GM18511 (cell line): ENCODE measurements at regions not wholly inside any gene's neighbourhood (a gene's known extent, or its start where the extent isn't known, plus 50 kb on each side); places are given as distances from the start of the nearest gene placed in this dataset.

ENCODE experiments used
- ATAC-seq: cut with Tn5 transposase; IDR thresholded peaks from one replicate; pipeline ENCODE4 v1.9.1; 2021; ENCODE audit warnings: mild to moderate bottlenecking, moderate library complexity; ENCODE audit not compliant: unreplicated experiment

GRCh38 chr11:97972731-97973130 is 1048.0 kb upstream of the CNTN5 start:
- ATAC-seq = no peak

DNA sequence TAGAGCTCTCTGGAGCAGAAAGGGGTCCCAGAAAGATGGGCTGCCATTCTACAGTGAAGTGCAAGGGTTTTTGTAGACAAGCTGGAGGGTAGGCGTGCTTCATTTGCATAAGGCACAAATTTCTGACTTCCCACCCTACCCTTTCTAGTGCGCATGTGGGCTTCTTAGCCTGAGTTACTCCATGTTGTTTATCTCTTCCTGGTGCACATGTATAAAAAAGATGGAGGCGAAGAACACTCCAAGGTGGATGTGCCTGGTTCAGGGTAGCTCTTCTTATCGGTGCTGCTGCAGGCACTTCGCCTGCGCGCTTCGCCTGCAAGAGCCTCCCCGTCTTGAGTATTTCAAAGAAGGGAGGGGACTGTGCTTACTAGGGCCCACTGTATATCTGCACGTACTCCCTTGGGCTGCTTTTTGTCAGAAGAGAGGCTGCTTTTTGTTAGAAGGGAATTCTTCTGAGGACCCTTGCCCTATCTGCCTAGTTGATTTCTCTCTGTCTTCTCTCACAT is 1047.3 kb upstream of the CNTN5 start:
- no peak for ATAC-seq

- ATAC-seq = no peak
Measured at GRCh38 chr11:97974798-97975498, 1045.8 kb upstream of the CNTN5 start.

DNA sequence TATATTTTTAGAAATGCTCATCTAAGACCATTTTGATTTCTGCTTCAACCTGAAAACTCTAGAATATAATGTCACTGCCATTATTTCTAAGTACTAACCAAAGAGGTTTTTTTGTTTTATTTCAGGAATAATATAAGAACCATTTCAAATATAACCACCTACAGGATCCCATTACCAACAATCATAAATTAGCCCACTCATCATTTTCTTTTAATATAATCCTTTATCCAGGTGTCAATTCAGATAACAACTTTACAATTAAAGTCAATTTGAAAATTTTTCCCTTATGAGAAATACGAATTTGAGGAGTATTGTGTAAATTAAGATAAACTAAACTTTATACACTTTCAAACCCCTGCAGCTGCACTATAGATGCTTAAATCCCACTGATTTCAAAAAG is 1043.0 kb upstream of the CNTN5 start:
- ATAC-seq = no peak

DNA sequence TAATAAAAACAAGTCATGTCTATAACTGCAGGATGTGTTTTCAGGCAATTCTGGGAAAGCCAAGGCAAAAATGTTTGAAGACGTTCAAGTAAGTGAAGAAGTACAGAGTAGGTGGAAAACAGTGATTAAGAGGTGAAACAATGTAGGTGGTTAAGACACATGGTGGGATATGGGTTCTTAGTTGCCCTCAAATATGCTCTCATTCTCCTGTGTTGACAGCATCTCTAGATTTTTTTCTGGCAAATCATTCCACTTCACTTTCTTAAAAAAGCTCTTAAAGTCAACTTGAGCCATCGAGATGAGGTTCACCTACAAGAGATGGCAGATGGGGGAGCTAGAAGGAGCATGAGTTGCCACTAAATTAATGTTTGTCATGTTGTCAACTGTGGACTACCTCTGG is 1041.0 kb upstream of the CNTN5 start:
- ATAC-seq = no peak

DNA sequence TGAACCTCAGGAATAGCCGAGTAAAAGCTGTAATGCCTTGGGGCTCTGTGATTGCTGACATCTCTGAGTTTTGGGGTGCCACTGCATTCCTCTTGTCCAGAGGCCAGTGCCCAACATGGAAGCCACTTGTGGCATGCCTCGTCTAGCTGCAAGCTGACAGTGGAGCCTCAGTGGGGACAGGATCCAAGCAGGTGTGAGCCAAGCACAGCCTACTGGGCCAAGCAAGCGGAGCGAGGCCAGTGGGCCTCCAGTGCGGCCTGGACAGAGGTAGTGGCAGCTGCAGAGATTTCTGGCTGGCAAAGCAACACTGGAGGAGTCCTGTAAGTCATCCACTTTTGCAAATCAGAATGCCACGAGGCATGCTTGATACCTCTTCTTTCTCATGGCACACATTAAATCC is 1038.2 kb upstream of the CNTN5 start:
- ATAC-seq = no peak

DNA sequence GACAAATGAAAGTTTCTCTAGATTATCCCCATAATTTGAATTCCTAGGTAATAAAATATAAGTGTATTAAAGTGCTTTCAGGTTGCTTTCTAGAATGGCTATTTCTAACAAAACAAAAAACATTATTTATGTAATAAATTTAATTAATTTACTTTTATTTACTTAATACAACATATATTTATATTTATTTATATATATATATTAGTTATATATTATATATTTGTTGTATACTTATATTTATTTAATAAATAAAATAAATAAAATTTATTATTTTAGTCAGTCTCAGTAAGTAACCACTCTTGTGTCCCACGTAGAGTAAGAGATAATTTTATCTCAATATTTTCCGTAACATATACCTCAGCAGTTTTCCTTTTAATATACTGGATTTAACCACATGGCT is 1031.6 kb upstream of the CNTN5 start:
- no peak for ATAC-seq

- ATAC-seq = no peak
Measured at GRCh38 chr11:97990162-97990920, 1030.4 kb upstream of the CNTN5 start.

DNA sequence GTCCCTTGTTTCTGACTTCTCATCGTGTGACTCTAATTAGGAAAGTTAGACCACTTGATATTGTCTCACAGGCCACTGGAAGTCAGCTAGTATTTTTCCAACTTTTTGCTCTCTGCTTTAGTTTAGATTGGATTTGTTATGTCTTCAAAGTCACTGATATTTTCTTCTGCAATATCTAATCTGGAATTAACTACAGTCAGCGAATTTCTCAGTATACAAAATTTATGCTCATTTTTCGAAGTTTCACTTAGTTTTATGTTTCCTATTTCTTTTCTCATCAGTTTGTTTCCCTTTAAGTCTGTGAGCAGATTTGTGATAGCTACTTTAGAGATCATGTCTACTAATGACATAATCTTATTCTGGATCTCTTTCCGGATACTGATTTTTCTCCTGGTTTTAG is 1027.2 kb upstream of the CNTN5 start:
- ATAC-seq = no peak

- ATAC-seq = no peak
Measured at GRCh38 chr11:97995874-97996273, 1024.9 kb upstream of the CNTN5 start.

DNA sequence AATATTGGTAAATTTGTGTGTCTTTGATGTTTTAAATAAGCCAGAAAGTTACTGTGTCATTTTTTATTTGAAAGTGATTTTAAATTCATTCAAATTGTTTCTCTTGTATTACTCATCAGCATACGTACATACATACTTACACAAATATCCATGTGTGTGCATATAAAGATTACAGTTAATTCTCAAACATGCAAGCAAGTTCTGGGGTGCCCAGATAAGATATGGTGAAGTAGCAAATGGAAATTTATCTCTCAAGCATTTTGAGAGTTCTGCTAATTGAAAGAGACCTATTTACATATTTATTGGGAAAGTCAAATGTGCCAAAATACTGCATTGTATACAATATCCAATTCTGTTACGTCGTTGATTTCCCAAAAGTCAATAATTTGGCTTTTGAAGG is 1024.0 kb upstream of the CNTN5 start:
- ATAC-seq = no peak

DNA sequence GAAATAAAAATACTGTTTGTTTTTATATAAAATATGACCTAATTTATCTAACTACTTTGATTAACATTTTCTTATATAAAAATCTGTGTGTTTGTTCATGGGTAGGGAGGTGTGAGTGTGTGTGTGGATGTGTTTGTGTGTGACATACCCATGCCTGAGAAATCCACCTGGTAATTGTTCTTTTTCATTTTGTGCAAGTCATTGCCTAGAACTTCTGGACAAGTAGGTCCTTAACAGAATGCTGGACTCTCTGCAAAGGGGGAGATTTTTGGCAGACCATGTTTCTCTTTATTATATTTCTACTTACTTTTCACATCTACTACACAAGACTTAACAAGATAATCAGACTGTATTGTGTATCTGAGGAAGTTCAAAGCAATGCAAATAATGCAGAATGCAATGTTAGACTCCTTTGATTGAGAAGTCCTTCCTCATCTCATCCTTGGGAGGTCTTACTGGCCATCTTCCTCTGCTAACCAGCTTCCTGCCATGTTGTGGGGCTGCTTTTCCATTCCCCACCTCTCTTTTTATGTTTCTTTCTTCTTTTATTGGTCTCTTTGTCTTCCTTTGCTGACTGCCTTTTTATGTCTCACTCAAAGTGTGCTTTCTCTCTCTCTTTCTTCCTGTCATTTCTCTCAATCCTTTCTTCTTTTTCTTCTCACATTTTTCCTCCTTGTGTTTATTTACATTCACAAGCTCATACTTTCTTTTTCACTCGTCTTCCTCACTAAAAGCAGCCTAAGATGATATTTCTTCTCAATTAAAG is 1017.0 kb upstream of the CNTN5 start:
- no peak for ATAC-seq

DNA sequence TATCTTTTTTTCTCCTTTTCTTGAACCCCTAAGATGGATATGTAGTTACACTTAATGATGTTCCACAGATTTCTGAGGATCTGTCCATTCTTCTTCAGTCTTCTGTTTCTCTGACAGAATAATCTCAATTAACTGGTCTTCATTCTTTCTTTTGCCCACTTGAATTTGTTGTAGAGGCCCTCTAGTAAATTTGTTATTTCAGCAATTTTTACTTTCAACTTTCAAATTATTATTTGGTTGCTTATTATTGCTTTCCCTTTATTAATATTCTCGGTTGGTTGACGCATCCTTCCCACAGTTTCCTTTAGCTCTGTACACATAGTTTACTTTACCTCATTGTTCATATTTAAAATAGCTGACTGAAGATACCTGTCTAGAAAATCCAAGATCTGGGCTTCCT is 1013.7 kb upstream of the CNTN5 start:
- ATAC-seq = no peak

DNA sequence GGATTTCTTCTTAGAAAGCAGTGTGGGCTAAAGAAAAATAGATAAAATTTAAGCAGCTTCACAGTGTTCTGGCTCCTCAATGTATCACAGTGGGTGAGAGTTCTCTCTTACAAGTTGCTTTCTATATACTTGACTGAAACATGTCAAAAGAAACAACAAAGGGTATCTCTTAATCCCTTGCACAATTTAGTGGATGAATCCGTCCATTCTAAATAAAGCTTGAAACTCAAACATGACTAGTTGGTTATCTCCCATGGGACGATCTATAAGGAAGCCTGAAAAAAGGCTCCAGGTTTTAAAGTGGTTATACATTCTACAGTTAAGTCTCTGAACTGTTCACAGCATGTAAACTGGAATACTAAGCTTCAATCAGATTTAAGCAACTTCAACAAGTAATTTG is 993.1 kb upstream of the CNTN5 start:
- ATAC-seq = no peak

DNA sequence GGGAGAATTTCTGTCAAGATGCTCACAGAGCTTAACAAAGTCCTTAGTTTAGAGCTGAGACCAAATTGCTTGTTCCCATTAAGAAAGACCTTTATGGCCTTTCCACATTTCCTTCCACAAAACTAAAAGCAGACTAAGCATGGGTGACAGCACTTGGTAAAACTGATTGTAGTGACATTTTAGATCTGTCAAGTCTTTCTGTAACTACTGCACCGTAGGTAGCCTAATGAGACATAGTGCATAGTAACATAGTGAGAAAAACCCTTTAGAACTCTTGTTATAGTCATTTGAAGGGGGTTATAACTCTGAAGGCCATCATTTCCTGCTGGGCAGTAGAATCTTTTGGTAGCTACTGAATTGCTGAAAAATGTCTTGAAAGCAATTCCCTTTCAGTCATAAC is 990.9 kb upstream of the CNTN5 start:
- no peak for ATAC-seq

GRCh38 chr11:98036810-98037209 is 983.9 kb upstream of the CNTN5 start:
- no peak for ATAC-seq

DNA sequence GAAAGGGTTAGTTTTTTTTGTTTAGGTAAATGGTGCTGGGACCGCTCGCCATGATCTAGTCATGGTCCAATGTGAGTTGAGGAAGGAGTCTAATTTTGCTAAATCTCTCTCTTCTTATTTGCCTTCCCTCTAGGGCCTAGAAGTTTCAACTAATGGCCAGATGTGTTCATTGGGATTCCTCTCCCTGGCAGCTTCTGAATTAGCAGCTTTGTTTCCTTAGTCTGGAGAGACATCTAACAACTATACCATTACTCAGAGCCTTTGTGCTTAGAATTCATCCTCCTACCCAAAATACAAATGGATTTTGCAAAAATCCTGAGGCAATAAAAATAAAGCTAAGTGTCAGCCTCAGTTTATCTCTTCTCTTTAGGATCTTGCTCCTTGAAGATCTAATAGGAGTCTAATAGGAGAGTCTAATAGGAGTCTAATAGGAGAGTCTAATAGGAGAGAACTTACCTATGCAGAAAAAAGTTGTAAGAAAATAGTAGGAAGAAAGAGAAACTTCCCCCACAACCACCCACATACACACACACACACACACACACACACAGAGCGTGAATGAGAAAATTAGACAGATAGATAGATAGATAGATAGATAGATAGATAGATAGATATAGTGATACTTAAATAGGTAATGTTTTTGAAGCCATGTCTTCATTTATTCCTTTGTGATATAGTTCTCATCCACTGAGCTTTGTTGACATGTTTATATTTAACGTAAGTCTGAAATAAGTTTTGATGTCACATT is 980.5 kb upstream of the CNTN5 start:
- no peak for ATAC-seq

DNA sequence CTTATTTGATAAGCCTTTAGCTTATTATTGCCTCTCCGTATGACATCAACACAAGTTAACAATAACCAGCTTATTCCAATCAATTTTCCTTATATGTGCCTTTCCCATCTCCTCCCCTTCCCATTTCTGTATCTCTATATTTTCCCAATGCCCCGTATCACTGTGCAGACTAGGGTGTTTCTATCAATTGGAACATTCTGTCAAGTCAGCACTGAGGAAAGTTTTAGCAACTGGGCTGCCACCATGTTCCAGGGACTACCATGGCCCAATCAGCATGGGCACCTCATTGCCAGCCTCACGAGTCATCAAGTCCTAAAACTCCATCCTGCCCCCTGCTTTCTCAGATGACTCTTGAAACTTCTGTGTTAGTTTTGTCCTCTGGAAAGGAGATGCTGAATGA is 973.1 kb upstream of the CNTN5 start:
- no peak for ATAC-seq

DNA sequence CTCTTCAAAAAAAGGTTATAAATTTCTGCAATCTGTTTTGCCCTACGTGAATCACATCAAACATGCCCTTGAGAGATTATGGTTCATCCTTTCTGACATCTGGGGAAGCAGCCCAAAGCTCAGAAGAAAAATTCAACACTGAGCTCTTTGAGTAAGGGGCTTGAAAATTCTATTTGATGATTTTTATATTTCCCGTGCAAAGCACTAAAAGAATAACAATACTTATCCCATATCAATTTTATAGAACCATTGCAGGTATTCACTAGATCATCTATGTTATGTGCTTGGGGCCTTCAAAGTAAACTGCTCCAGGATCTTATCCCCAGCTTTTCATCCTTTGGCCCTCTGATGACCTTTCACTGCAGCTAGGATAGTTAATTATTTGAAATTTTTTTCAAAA is 966.9 kb upstream of the CNTN5 start:
- ATAC-seq = no peak

GRCh38 chr11:98056945-98057344 is 963.8 kb upstream of the CNTN5 start:
- ATAC-seq = no peak

DNA sequence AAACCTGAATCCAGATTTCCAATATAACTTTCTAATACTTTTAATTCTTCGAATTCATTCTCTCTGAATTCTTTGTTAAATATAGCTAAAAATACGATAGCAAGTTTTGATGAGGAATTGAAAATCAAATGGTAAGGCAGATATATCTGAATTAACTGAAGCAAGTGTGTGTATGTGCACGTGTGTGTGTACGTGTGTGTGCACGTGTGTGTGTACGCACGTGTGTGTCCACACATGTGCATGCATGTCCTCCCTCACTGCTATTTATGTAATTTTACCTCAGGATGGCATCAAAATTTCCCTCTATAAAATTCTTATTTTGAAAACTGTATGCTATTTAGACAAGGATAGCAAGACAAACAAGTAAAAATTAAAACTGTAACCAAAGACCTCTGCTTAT is 961.3 kb upstream of the CNTN5 start:
- no peak for ATAC-seq
